H1 (cell line): ENCODE measurements at regions not wholly inside any gene's neighbourhood (a gene's known extent, or its start where the extent isn't known, plus 50 kb on each side); places are given as distances from the start of the nearest gene placed in this dataset.

Source experiments
- FOSL1 ChIP-seq: IDR thresholded peaks from 2 replicates; pipeline ENCODE4 v1.6.1; 2011; ENCODE audit warnings: mild to moderate bottlenecking, low read depth, low read length, moderate library complexity; ENCODE audit not compliant: insufficient read depth
- POLR2A ChIP-seq, 2 experiments: IDR thresholded peaks; 1 replicate in 1 of 2; 2 replicates in 1 of 2; pipeline ENCODE4 v1.6.1; 2011; ENCODE audit warnings: low read depth in 2 of 2, low read length in 2 of 2, mild to moderate bottlenecking in 2 of 2; ENCODE audit errors: control extremely low read depth in 1 of 2
- TBP ChIP-seq: IDR thresholded peaks from 2 replicates; pipeline ENCODE4 v1.6.1; 2011; ENCODE audit warnings: low read depth, low read length, improper control_type of control experiment
- ZNF274 ChIP-seq: IDR thresholded peaks from 2 replicates; pipeline ENCODE4 v1.7.0; 2012; ENCODE audit warnings: low read length, borderline replicate concordance; ENCODE audit errors: extremely low read depth
- TF ChIP-seq, protein P1 (sequence below): IDR thresholded peaks from 2 replicates; pipeline ENCODE4 v1.6.1; 2011; ENCODE audit warnings: low read depth, mild to moderate bottlenecking, low read length; ENCODE audit not compliant: insufficient read depth

DNA sequence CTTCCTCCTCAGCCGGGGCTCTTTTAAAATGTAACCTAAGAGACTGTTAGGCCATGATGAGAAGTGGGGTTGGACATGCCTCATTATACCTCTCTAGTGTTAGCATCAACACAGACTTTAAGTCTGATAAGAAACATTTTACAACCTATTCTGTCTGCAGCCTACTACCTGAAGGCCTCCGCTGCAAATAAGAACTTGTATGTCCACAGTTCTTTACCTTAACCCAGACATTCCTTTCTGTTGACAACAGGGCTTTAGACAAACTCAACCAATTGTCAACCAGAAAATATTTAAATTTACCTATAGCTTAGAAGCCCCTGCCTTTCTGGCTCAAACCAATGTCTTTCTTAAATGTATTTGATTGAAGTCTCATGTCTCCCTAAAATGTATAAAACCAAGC lies 1418.6 kb downstream of the STIM2 start:
- TF ChIP-seq, protein P1, sequence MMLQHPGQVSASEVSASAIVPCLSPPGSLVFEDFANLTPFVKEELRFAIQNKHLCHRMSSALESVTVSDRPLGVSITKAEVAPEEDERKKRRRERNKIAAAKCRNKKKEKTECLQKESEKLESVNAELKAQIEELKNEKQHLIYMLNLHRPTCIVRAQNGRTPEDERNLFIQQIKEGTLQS: no peak
- TF ChIP-seq TBP: no peak
- TF ChIP-seq ZNF274: no peak
- no peak for TF ChIP-seq POLR2A (IDR thresholded peaks at IDR 0.05; ENCODE audit: control extremely low read depth in 1 of 2, low read depth in 2 of 2, low read length in 2 of 2)
- TF ChIP-seq FOSL1: no peak
